ENCODE measurements at regions not wholly inside any gene's neighbourhood (a gene's known extent, or its start where the extent isn't known, plus 50 kb on each side); places are given as distances from the start of the nearest gene placed in this dataset.

GRCh38 chr4:74635490-74636123, 158.7 kb downstream of the BTC start:
- ATAC-seq (no peak), DNase-seq (no peak)
- H3K4me1 Mint-ChIP-seq (ENCODE audit: low read depth), result peaks cover 8% of the 10 kb centered on the region
- POLR2A ChIA-PET, result no interaction called here
- no peak overlapping the region for H3K4me3 Mint-ChIP-seq
- H3K27me3 Mint-ChIP-seq (ENCODE audit: low read depth), result peaks cover 7% of the 10 kb centered on the region
- no peaks in the 10 kb centered on the region for H3K36me3 Mint-ChIP-seq (ENCODE audit: low read depth)
- CTCF ChIA-PET, result interaction anchor here (1.4 kb wide), 1 partner anchor 39 kb away, joined by 3 read pairs; no protein-coding TSS in a partner anchor
- no peaks in the 10 kb centered on the region for H3K9me3 Mint-ChIP-seq (ENCODE audit: insufficient read depth)
- H3K27ac Mint-ChIP-seq, result no peak overlapping the region

DNA sequence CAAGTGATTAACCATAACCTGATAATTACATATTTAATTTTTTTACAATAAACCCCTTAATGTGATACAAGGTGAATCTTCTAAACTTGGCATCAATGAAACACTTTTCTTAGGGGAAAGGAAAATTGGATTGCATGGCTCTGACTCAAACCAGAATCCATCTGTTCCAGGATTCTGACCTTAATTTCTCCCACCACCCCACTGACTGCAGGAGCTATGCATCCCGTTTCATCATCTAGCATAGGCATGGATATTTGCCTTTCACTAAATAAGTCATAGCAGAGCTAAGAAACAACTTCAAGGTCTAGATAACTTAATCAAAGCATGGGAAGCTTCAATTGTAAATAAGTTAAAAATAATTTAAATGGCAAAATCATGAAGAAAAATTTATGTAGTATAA, 156.3 kb downstream of the BTC start:
- H3K27ac Mint-ChIP-seq, result no peak overlapping the region
- no peaks in the 10 kb centered on the region for H3K9me3 Mint-ChIP-seq (ENCODE audit: insufficient read depth)
- ATAC-seq, result no peak
- DNase-seq, result no peak
- H3K4me3 Mint-ChIP-seq, result no peak overlapping the region
- H3K36me3 Mint-ChIP-seq (ENCODE audit: low read depth), result no peaks in the 10 kb centered on the region
- CTCF ChIA-PET, result no interaction called here
- H3K4me1 Mint-ChIP-seq (ENCODE audit: low read depth), result peaks cover 3% of the 10 kb centered on the region
- H3K27me3 Mint-ChIP-seq (ENCODE audit: low read depth), result peaks cover 4% of the 10 kb centered on the region
- POLR2A ChIA-PET, result no interaction called here

DNA sequence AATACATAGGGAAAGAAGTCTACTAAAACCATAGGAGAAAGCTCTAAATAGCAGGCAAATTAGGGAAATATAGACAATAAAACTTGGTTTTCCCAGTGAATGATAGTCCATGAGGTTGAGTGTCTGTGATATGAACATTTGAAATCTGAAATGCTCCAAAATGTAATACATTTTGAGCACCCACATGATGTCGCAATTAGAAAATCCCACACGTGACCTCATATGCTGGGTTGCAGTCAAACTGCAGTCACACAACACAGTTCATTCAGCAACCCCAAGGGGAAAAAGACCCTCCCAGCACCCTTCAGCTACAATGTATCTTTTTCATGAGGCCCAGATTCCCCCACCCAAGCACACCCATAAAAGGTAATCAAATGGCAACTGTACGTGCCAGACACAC, 155.6 kb downstream of the BTC start:
- ChIA-PET POLR2A (no interaction called here), CTCF (no interaction called here)
- no peak for DNase-seq
- Mint-ChIP-seq H3K9me3 (ENCODE audit: insufficient read depth) (no peaks in the 10 kb centered on the region), H3K27me3 (ENCODE audit: low read depth) (peaks cover 4% of the 10 kb centered on the region), H3K4me1 (ENCODE audit: low read depth) (no peaks in the 10 kb centered on the region), H3K4me3 (no peak overlapping the region), H3K36me3 (ENCODE audit: low read depth) (no peaks in the 10 kb centered on the region), H3K27ac (no peak overlapping the region)
- ATAC-seq, result no peak

DNA sequence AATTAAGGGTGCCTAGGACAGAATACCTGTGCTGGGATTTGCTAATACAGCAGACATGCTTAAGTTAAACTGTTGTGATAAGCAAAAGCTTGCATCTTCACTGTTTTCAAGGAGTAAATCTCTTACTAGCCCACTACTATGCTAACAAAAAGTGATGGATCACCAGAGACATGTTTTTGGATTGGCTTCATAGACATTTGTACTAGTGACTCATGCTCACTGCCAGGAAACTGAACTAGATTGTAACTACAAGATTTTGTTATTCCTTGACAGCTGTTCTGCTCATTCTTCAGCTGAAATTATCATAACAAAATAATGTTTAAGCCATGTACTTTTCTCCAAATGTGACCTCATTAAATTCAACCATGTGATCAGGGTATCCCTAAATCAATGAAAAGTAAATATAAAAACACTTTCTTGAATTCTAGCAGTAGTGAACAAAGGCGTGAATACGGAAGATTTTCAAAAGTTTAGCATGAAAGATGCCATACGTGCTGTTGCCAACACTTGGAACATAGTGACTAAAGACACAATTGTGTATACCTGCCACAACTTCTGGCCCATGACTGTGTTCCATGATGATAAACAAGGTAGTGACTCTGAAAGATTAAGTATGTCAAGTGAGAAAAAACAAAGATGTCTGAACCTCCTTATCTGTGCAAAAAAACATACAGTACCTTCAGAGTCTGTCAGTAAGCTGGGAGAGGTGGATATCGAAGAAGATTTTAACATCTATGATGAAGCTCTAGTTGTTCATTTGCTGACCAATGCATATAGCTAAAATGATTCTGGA, 154.0 kb downstream of the BTC start:
- no peak for ATAC-seq
- no peaks in the 10 kb centered on the region for H3K36me3 Mint-ChIP-seq (ENCODE audit: low read depth)
- CTCF ChIA-PET, result no interaction called here
- H3K27me3 Mint-ChIP-seq (ENCODE audit: low read depth), result peaks cover 1% of the 10 kb centered on the region
- POLR2A ChIA-PET, result no interaction called here
- H3K4me3 Mint-ChIP-seq, result no peak overlapping the region
- DNase-seq, result no peak
- no peak overlapping the region for H3K27ac Mint-ChIP-seq
- no peaks in the 10 kb centered on the region for H3K4me1 Mint-ChIP-seq (ENCODE audit: low read depth)
- no peaks in the 10 kb centered on the region for H3K9me3 Mint-ChIP-seq (ENCODE audit: insufficient read depth)

DNA sequence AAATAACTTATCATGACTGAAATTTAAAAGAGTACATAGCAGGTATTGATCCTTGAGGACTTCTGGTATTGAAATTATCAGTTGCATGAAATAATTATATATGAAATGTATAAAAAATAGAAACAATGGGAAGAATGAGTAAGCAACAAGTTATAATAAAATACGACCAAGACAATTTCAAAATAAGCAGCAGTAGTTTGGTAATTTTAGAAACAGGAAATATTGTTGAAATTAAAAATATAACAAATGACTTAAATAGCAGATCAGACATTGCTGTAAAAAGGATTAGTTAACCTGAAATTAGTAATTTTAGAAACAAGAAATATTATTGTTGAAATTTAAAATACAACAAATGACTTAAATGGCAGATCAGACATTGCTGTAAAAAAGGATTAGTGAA, 152.3 kb downstream of the BTC start:
- H3K27ac Mint-ChIP-seq, result no peak overlapping the region
- no peak for DNase-seq
- ATAC-seq, result no peak
- no peaks in the 10 kb centered on the region for H3K9me3 Mint-ChIP-seq (ENCODE audit: insufficient read depth)
- ChIA-PET CTCF (no interaction called here), POLR2A (no interaction called here)
- peaks cover 1% of the 10 kb centered on the region for H3K27me3 Mint-ChIP-seq (ENCODE audit: low read depth)
- H3K4me1 Mint-ChIP-seq (ENCODE audit: low read depth), result no peaks in the 10 kb centered on the region
- no peak overlapping the region for H3K4me3 Mint-ChIP-seq
- H3K36me3 Mint-ChIP-seq (ENCODE audit: low read depth), result no peaks in the 10 kb centered on the region

- peaks cover 2% of the 10 kb centered on the region for H3K27me3 Mint-ChIP-seq (ENCODE audit: low read depth)
Observed at GRCh38 chr4:74649193-74649592, 145.1 kb downstream of the BTC start.

GRCh38 chr4:74651198-74651597, 143.1 kb downstream of the BTC start:
- CTCF ChIA-PET, result no interaction called here
- ATAC-seq (no peak), DNase-seq (no peak)
- H3K27ac Mint-ChIP-seq, result no peak overlapping the region
- no peaks in the 10 kb centered on the region for H3K4me1 Mint-ChIP-seq (ENCODE audit: low read depth)
- POLR2A ChIA-PET, result no interaction called here
- H3K9me3 Mint-ChIP-seq (ENCODE audit: insufficient read depth), result no peaks in the 10 kb centered on the region
- H3K36me3 Mint-ChIP-seq (ENCODE audit: low read depth), result no peaks in the 10 kb centered on the region
- peaks cover 2% of the 10 kb centered on the region for H3K27me3 Mint-ChIP-seq (ENCODE audit: low read depth)
- H3K4me3 Mint-ChIP-seq, result no peak overlapping the region

More at GRCh38 chr4:74649193-74649592, 145.1 kb downstream of the BTC start:
- Mint-ChIP-seq H3K4me3 (no peak overlapping the region), H3K4me1 (ENCODE audit: low read depth) (no peaks in the 10 kb centered on the region), H3K36me3 (ENCODE audit: low read depth) (no peaks in the 10 kb centered on the region), H3K9me3 (ENCODE audit: insufficient read depth) (no peaks in the 10 kb centered on the region), H3K27ac (no peak overlapping the region)
- DNase-seq (no peak), ATAC-seq (no peak)
- CTCF ChIA-PET, result no interaction called here
- POLR2A ChIA-PET, result no interaction called here

DNA sequence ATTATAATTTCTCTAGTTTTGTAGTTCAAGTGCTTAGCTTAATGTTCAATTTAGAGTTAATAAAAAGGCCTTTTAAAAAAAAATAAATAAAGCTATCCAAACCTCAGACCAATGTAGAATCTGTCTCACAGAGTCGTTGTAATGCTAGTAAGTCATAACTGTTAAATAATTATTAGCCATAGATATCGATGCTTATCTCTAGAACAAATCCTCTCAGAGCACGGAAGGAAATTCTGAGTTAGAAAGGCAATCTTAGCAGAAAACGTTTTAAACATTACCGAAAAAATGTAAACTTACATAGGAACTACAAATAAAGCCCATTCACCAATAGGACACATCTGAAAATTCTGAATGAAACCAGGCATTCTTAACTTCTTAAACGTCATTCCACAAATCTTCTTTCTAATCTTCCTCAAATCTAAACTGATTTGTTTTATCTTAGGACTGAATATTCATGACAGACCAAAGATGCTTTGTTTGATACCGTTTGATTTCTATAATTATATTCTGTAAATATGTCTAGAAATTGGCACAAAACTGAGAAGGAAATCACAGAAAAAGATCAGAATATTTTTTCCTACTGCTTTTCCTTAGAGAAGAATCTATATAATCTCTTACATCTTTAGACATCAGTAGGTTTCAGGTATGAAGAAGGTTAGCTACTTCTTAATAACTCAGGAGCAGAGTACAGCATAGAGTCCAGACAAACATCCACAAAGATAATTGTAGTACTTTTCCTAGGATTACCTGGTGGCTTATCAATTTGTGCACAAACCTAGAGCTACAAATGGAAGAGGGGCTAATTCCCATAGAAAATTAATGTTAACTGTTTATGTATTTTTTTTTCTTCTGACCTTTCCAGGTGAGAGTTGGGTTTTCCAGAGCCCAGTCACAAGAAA, 140.7 kb downstream of the BTC start:
- H3K9me3 Mint-ChIP-seq (ENCODE audit: insufficient read depth), result no peaks in the 10 kb centered on the region
- H3K27me3 Mint-ChIP-seq (ENCODE audit: low read depth), result peaks cover 2% of the 10 kb centered on the region
- no peak overlapping the region for H3K4me3 Mint-ChIP-seq
- no peak overlapping the region for H3K27ac Mint-ChIP-seq
- no peaks in the 10 kb centered on the region for H3K36me3 Mint-ChIP-seq (ENCODE audit: low read depth)
- CTCF ChIA-PET, result no interaction called here
- POLR2A ChIA-PET, result no interaction called here
- ATAC-seq, result no peak
- no peak for DNase-seq
- no peaks in the 10 kb centered on the region for H3K4me1 Mint-ChIP-seq (ENCODE audit: low read depth)

DNA sequence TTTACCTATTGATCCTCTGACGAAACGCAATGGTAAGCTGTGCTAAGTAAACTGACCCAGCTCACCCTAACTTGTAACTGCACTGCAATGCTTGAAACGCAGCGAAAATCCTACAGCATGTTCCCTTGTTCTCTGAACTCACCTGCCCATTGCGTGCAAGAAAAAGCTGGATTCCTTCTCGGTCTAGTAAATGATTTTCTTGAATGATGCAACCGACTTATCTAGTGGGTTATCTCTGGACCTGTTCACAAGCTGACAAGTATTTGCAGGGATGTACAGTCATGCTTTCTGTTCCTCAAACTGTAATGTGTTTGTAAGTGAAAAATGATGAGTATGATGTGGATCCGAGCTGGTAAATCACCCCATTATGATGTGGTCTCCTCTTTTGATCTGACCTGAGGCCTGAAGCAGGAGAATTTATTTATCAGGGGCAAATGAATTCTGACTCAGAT, 140.1 kb downstream of the BTC start:
- ChIA-PET POLR2A (no interaction called here), CTCF (no interaction called here)
- Mint-ChIP-seq H3K4me3 (no peak overlapping the region), H3K27me3 (ENCODE audit: low read depth) (no peaks in the 10 kb centered on the region), H3K27ac (no peak overlapping the region), H3K4me1 (ENCODE audit: low read depth) (no peaks in the 10 kb centered on the region), H3K9me3 (ENCODE audit: insufficient read depth) (no peaks in the 10 kb centered on the region), H3K36me3 (ENCODE audit: low read depth) (no peaks in the 10 kb centered on the region)
- ATAC-seq (no peak), DNase-seq (no peak)

GRCh38 chr4:74656596-74656995, 137.7 kb downstream of the BTC start:
- ChIA-PET CTCF (no interaction called here), POLR2A (no interaction called here)
- H3K27ac Mint-ChIP-seq, result no peak overlapping the region
- H3K36me3 Mint-ChIP-seq (ENCODE audit: low read depth), result no peaks in the 10 kb centered on the region
- no peak overlapping the region for H3K4me3 Mint-ChIP-seq
- H3K4me1 Mint-ChIP-seq (ENCODE audit: low read depth), result no peaks in the 10 kb centered on the region
- ATAC-seq (no peak), DNase-seq (no peak)
- no peaks in the 10 kb centered on the region for H3K27me3 Mint-ChIP-seq (ENCODE audit: low read depth)
- no peaks in the 10 kb centered on the region for H3K9me3 Mint-ChIP-seq (ENCODE audit: insufficient read depth)

DNA sequence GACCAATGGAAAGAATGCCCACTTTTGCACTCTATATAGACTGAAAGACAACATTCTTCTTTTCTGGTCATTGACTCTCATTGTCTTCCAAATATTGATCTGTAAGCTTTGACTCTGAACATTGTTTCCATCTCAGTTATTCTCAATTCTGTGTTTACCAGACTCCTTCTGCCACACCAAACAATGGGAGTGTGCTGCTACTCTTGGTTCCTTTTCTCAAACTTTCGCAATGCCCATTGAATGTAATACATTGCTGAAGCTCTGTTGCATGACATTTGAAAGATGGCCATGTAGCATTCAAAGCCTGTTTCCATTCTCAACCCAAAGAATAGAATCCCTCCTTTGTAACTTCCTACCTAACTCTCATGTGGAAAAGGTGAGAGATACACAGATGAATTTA, 136.2 kb downstream of the BTC start:
- H3K9me3 Mint-ChIP-seq (ENCODE audit: insufficient read depth), result no peaks in the 10 kb centered on the region

More for the DNA sequence above, 136.2 kb downstream of the BTC start:
- H3K27ac Mint-ChIP-seq, result no peak overlapping the region
- CTCF ChIA-PET, result no interaction called here
- no peaks in the 10 kb centered on the region for H3K4me1 Mint-ChIP-seq (ENCODE audit: low read depth)
- H3K4me3 Mint-ChIP-seq, result no peak overlapping the region
- ATAC-seq (no peak), DNase-seq (no peak)
- POLR2A ChIA-PET, result no interaction called here
- no peaks in the 10 kb centered on the region for H3K36me3 Mint-ChIP-seq (ENCODE audit: low read depth)
- H3K27me3 Mint-ChIP-seq (ENCODE audit: low read depth), result no peaks in the 10 kb centered on the region
